IMR-90 (cell line): ENCODE measurements at regions not wholly inside any gene's neighbourhood (a gene's known extent, or its start where the extent isn't known, plus 50 kb on each side); places are given as distances from the start of the nearest gene placed in this dataset.

ENCODE experiments used
- ATAC-seq: fragments of 200-7000 bp; cut with Tn5 transposase; 2 replicates; pipeline ENCODE4 v1.9.1; 2020; ENCODE audit warnings: low read depth, mild to moderate bottlenecking, moderate library complexity
- BruUV-seq: library from RNA; stranded (reverse); fragments of 400-500 nt; replicated peaks from 2 replicates; lab custom pipeline; 2021; lab: Mats Ljungman, UMichigan
- CTCF ChIA-PET: fragments of 300-600 bp; formaldehyde crosslinking; extraction: SDS; loops from one replicate; lab custom pipeline; 2021; ENCODE audit warnings: antibody characterized with exemption; lab: Yijun Ruan, JAX
- POLR2A ChIA-PET: fragments of 300-600 bp; sonication (Branson Sonifier 250); formaldehyde crosslinking; loops from one replicate; lab custom pipeline; 2022; ENCODE audit warnings: antibody characterized with exemption; ENCODE audit not compliant: unreplicated experiment; lab: Charles Lee
- DNase-seq: peaks from one replicate; pipeline ENCODE4 v3.0.0; 2013
- H2AFZ ChIP-seq: replicated peaks from 2 replicates; pipeline ENCODE3; 2013; ENCODE audit warnings: low read length, mild to moderate bottlenecking; ENCODE audit not compliant: poor library complexity
- H2AK5ac ChIP-seq: 2 replicates; pipeline ENCODE4 v1.6.1; 2013; ENCODE audit warnings: low read depth, low read length, inconsistent platforms
- H2AK9ac ChIP-seq: replicated peaks from 2 replicates; pipeline ENCODE3; 2013; ENCODE audit warnings: mild to moderate bottlenecking, low read depth, low read length, moderate library complexity; ENCODE audit not compliant: poor library complexity
- H2BK120ac ChIP-seq: 2 replicates; pipeline ENCODE4 v1.6.1; 2013; ENCODE audit warnings: low read depth, low read length, inconsistent platforms
- H2BK15ac ChIP-seq: 3 replicates; pipeline ENCODE4 v1.6.1; 2013; ENCODE audit warnings: low read depth, low read length, inconsistent platforms
- H2BK20ac ChIP-seq: 2 replicates; pipeline ENCODE4 v1.6.1; 2013; ENCODE audit warnings: low read depth, mild to moderate bottlenecking, inconsistent platforms, low read length, moderate library complexity
- H2BK5ac ChIP-seq: 2 replicates; pipeline ENCODE4 v1.6.1; 2013; ENCODE audit warnings: mild to moderate bottlenecking, low read depth, low read length, inconsistent platforms; ENCODE audit not compliant: poor library complexity, severe bottlenecking
- H3K14ac ChIP-seq: replicated peaks from 2 replicates; pipeline ENCODE4 v1.6.1; 2013; ENCODE audit warnings: low read depth, low read length, inconsistent platforms
- H3K18ac ChIP-seq: 2 replicates; pipeline ENCODE4 v1.6.1; 2013; ENCODE audit warnings: low read depth, low read length, control low read depth
- H3K23ac ChIP-seq: 2 replicates; pipeline ENCODE4 v1.6.1; 2013; ENCODE audit warnings: low read depth, low read length, inconsistent platforms
- H3K27ac ChIP-seq: 2 replicates; pipeline ENCODE4 v1.5.1; 2013; ENCODE audit warnings: mild to moderate bottlenecking, control low read depth, low read length; ENCODE audit not compliant: insufficient read depth
- H3K27me3 ChIP-seq: 2 replicates; pipeline ENCODE4 v1.6.1; 2013; ENCODE audit warnings: low read length; ENCODE audit not compliant: control insufficient read depth, insufficient read depth
- H3K36me3 ChIP-seq: 2 replicates; pipeline ENCODE4 v1.6.1; 2013; ENCODE audit warnings: low read length, mixed read lengths; ENCODE audit not compliant: control insufficient read depth, insufficient read depth
- H3K4ac ChIP-seq: 2 replicates; pipeline ENCODE4 v1.6.1; 2013; ENCODE audit warnings: low read depth, low read length, inconsistent platforms
- H3K4me1 ChIP-seq: 2 replicates; pipeline ENCODE4 v1.6.1; 2013; ENCODE audit warnings: low read length, mixed read lengths; ENCODE audit not compliant: control insufficient read depth, insufficient read depth
- H3K4me2 ChIP-seq: 2 replicates; pipeline ENCODE4 v1.6.1; 2013; ENCODE audit warnings: low read depth, mild to moderate bottlenecking, control low read depth, low read length, moderate library complexity
- H3K4me3 ChIP-seq: 2 replicates; pipeline ENCODE4 v1.5.1; 2013; ENCODE audit warnings: low read depth, mild to moderate bottlenecking, control low read depth, low read length, moderate library complexity; ENCODE audit not compliant: insufficient read depth
- H3K56ac ChIP-seq: 2 replicates; pipeline ENCODE4 v1.6.1; 2013; ENCODE audit warnings: low read length, inconsistent platforms; ENCODE audit not compliant: insufficient read depth; ENCODE audit errors: extremely low read depth
- H3K79me1 ChIP-seq, 2 experiments: 2 replicates each; pipeline ENCODE4 v1.6.1; 2013; ENCODE audit warnings: low read length in 2 of 2, inconsistent platforms in 1 of 2, low read depth in 1 of 2
- H3K9ac ChIP-seq: 2 replicates; pipeline ENCODE4 v1.6.1; 2013; ENCODE audit warnings: low read depth, low read length, control low read depth
- H3K9me1 ChIP-seq: 2 replicates; pipeline ENCODE4 v1.6.1; 2013; ENCODE audit warnings: low read length, inconsistent platforms; ENCODE audit not compliant: insufficient read depth
- H3K9me3 ChIP-seq: 2 replicates; pipeline ENCODE4 v1.6.1; 2013; ENCODE audit warnings: low read length; ENCODE audit not compliant: control insufficient read depth, insufficient read depth
- H4K20me1 ChIP-seq: 2 replicates; pipeline ENCODE4 v1.6.1; 2013; ENCODE audit warnings: low read length, inconsistent platforms; ENCODE audit not compliant: insufficient read depth
- H4K5ac ChIP-seq: 2 replicates; pipeline ENCODE4 v1.6.1; 2013; ENCODE audit warnings: mild to moderate bottlenecking, low read depth, low read length, control low read depth
- H4K8ac ChIP-seq, 2 experiments: 2 replicates each; pipeline ENCODE4 v1.6.1; 2013; ENCODE audit warnings: low read depth in 2 of 2, low read length in 2 of 2, control low read depth in 1 of 2, inconsistent platforms in 1 of 2
- H4K91ac ChIP-seq: 2 replicates; pipeline ENCODE4 v1.6.1; 2013; ENCODE audit warnings: low read depth, low read length, inconsistent platforms; ENCODE audit not compliant: insufficient read depth
- CHD1 ChIP-seq: IDR thresholded peaks from 2 replicates; pipeline ENCODE4 v1.6.1; 2012; ENCODE audit warnings: low read depth, low read length, improper control_type of control experiment
- MAFK ChIP-seq: IDR thresholded peaks from 2 replicates; pipeline ENCODE4 v1.6.1; 2012; ENCODE audit warnings: low read depth, low read length, improper control_type of control experiment
- WGBS, 2 experiments: methylation state at CpG; one replicate each; pipeline versions ENCODE4 v1.1.5 to v1.1.7; 2013; ENCODE audit warnings: missing lambda C conversion rate in 2 of 2; ENCODE audit not compliant: insufficient read length in 1 of 2; ENCODE audit errors: extremely low coverage in 2 of 2; 5-methylcytosine and 5-hydroxymethylcytosine counted together
- dilution Hi-C: fragments of 300-500 bp; cut with HindIII; formaldehyde crosslinking; loops from one replicate; pipeline ENCODE4 v1.14.3; 2018; ENCODE audit warnings: low sequenced_read_pairs; ENCODE audit not compliant: unreplicated experiment
- in situ Hi-C: fragments of 300-500 bp; cut with MboI; formaldehyde crosslinking; loops from 3 replicates; pipeline ENCODE4 v1.14.3; 2019; ENCODE audit warnings: low sequenced_read_pairs, inconsistent platforms, mixed read lengths
- intact Hi-C: fragments of 100-400 bp; cut with micrococcal nuclease; formaldehyde crosslinking; loops from 2 replicates; pipeline ENCODE4 v1.10.0; 2022

DNA sequence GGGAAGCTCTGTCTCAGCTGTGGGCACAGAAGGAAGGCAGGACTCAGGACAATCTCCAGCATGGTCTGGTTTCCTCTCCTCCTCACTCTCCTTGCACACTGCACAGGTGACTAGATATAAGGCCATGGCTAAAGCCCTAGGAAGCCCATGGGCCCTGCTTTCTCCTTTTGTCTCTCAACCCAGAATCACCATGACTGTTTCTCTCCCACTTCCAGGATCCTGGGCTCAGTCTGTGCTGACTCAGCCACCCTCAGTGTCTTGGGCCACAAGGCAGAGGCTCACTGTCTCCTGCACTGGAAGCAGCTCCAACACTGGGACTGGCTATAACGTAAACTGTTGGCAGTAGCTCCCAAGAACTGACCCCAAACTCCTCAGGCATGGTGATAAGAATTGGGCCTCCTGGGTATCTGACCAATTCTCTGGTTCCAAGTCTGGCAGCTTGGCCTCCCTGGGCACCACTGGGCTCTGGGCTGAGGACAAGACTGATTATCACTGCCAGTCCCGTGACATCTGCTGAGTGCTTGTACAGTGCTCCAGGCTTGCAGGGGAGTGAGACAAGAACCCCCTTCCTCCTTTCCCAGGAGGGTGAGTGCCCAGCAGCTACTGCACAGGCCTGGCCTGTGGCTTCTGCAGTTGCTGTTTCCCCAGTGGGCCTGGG, 104.0 kb upstream of the TOP3B start:
- intact Hi-C loops (no loop called here), in situ Hi-C loops (no loop called here), dilution Hi-C loops (no loop called here)
- no peaks in the 10 kb centered on the region for H3K36me3 ChIP-seq
- H3K14ac ChIP-seq = peak overlapping the region; percentile 39
- CTCF ChIA-PET = interaction anchor here (0.8 to 1.0 kb wide), 2 partner anchors 10 to 23 kb away, joined by 3 read pairs; no protein-coding TSS in a partner anchor
- 0 out of 3 replicates have a peak overlapping the region, but pooled peaks have one; percentile 18 for H2BK15ac ChIP-seq
- H4K91ac ChIP-seq = peak overlapping the region; percentile 35
- peak overlapping the region; percentile 43 for H2BK120ac ChIP-seq
- H3K4me1 ChIP-seq = peaks cover 12% of the 10 kb centered on the region
- peak overlapping the region; percentile 72 for H2AFZ ChIP-seq
- H3K23ac ChIP-seq = peak overlapping the region; percentile 37; the same call in 1 of the 2 replicates
- H2AK9ac ChIP-seq = peak overlapping the region; percentile 21
- no peak overlapping the region for H3K4me3 ChIP-seq
- peak overlapping the region; percentile 6 for H3K18ac ChIP-seq
- H3K9me1 ChIP-seq = peaks cover 15% of the 10 kb centered on the region; the same call in 1 of the 2 replicates
- TF ChIP-seq MAFK (peak; percentile 78), CHD1 (no peak)
- no peaks in the 10 kb centered on the region for H3K9me3 ChIP-seq
- no peaks in the 10 kb centered on the region for H4K20me1 ChIP-seq
- no peak overlapping the region for H3K9ac ChIP-seq
- H3K27ac ChIP-seq = no peak overlapping the region
- H3K4ac ChIP-seq = peak overlapping the region; percentile 59
- BruUV-seq = no TSS peak
- H4K5ac ChIP-seq = peak overlapping the region; percentile 20; the same call in 1 of the 2 replicates
- 60% methylated on average over 1 of the region's 2 CpGs; no CpG with 5 or more reads in 1 of the 2 experiments for WGBS, 2 experiments
- peak overlapping the region; percentile 83; the same call in 1 of the 2 replicates for H2AK5ac ChIP-seq
- peak overlapping the region; percentile 45 to 80; a peak in 3 of 4 replicates for H4K8ac ChIP-seq
- DNase-seq (peak; percentile 54), ATAC-seq (peak; percentile 87)
- no peak overlapping the region for H3K4me2 ChIP-seq
- H3K79me1 ChIP-seq = no peaks in the 10 kb centered on the region
- peaks cover 13% of the 10 kb centered on the region for H3K27me3 ChIP-seq
- no peak overlapping the region for H2BK5ac ChIP-seq
- no peak overlapping the region; the same call in 1 of the 2 replicates for H3K56ac ChIP-seq
- H2BK20ac ChIP-seq = peak overlapping the region; percentile 20; the same call in 1 of the 2 replicates
- POLR2A ChIA-PET = no interaction called here
